GM18498 (cell line): ENCODE measurements at regions not wholly inside any gene's neighbourhood (a gene's known extent, or its start where the extent isn't known, plus 50 kb on each side); places are given as distances from the start of the nearest gene placed in this dataset.

Source experiments
- ATAC-seq: cut with Tn5 transposase; IDR thresholded peaks from one replicate; pipeline ENCODE4 v1.9.1; 2021; ENCODE audit warnings: mild to moderate bottlenecking, moderate library complexity; ENCODE audit not compliant: unreplicated experiment

GRCh38 chr3:181764544-181764943 lies 52.8 kb downstream of the SOX2 start:
- no peak for ATAC-seq

DNA sequence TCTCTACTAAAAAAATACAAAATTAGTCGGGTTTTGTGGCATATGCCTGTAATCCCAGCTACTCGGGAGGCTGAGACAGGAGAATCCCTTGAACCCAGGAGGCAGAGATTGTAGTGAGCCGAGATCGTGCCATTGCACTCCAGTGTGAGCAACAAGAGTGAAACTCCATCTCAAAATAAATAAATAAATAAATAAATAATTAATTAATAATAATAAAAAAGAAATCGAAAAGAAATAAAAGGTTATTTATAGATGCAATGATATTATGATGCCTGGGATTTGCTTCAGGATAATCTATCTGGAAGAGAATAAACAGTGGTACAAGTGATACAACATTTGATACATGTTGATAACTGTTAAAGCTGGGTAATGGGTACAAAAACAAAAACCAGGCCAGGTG lies 58.6 kb downstream of the SOX2 start:
- no peak for ATAC-seq

DNA sequence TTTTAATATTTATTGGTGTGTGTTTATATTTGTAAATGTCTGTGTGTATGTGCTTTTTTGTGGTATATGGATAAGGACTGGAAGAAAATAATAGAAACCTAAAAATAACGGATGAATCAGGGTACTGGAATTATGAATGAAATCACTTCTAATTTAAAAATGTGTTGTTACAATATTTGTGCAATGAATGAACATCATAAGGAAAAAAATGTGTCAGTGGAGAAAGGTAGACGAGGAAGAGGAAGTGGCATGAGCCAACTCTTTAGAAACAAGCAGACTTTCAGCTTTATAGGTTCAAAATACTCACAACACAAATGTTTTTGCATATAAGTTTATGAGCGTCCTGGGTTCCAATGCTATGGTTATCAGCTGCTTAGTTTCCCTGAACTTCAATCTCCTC lies 59.4 kb downstream of the SOX2 start:
- no peak for ATAC-seq

DNA sequence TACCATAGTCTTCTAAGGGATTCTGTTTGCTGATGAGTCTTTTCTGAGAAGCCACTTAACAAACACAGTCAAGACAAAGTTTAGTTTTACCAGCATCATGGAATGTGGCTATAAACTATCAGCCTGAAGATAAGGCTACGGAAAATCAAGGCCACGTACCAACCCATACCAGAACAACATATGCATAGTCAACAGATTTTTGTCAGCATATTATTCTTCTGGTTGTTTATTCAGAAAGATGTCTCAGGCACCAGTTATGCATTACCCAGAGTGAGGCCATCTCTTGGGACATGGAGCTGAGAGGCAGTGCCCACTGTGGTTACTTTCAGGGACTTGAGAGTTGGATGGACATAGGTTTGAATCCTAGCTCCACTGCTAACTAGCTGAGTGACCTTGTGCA lies 60.4 kb downstream of the SOX2 start:
- ATAC-seq = no peak

- ATAC-seq = no peak
Measured at GRCh38 chr3:181773921-181774320, 62.2 kb downstream of the SOX2 start.

GRCh38 chr3:181782306-181782954 lies 70.7 kb downstream of the SOX2 start:
- no peak for ATAC-seq

DNA sequence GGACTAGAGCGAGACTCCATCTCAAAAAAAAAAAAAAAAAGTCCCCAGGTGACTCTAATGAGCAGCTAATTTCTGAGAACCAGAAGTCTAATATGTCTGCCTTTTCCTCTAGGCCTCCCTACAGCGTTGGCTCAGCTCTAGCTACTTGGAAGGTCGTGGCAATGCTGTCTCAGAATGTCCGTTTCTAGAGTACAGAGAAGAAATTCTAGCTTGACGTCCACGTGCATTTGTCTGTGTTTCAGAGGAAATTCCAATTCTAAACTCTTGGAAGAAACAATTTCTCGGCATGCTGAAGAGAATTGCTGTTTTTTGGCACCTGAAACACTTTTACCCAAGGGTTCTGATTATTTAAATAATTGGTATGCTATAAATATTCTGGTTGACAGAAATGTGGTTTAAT lies 78.8 kb downstream of the SOX2 start:
- ATAC-seq = no peak

- ATAC-seq = no peak
Measured at GRCh38 chr3:181791056-181791955, 79.6 kb downstream of the SOX2 start.

GRCh38 chr3:181793006-181793405 lies 81.3 kb downstream of the SOX2 start:
- no peak for ATAC-seq

- ATAC-seq = no peak
Measured at GRCh38 chr3:181794011-181794790, 82.5 kb downstream of the SOX2 start.

DNA sequence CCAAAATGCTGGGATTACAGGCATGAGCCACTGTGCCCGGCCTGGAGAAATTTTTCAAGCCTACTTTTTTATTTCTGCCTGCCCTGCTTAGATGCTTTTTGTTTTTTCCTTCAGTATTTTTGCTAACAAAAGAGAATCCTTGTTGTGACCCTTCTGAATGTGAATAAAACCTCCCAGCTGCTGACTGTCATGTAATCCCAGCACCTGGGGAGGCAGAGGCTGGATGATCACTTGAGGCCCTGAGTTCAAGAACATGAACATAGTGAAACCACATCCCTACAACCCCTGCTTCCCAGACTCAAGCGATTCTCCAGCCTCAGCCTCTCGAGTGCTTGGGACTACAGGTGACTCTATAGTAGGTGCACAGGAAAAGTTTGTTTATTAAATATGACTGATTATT lies 84.9 kb downstream of the SOX2 start:
- no peak for ATAC-seq

DNA sequence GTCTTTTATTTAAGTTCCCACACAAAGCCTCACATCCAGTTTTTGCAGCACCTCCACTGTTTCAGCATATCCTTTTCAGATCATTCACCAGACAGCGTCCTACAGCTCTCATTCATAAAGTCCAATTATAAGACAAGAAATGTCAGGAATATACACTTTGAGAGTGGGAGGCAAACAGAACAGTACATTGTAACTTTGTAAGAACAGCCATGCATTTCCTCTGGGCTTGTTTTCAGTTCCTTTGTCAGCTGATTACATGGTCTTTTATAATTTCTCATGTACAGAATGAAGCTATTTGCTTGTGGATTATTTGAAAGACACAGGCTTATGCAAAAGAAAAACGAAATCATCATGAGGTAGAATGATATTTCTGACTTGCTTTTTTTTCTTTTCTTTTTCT lies 85.7 kb downstream of the SOX2 start:
- ATAC-seq = no peak

- no peak for ATAC-seq
Measured at GRCh38 chr3:181805703-181806102, 94.0 kb downstream of the SOX2 start.

DNA sequence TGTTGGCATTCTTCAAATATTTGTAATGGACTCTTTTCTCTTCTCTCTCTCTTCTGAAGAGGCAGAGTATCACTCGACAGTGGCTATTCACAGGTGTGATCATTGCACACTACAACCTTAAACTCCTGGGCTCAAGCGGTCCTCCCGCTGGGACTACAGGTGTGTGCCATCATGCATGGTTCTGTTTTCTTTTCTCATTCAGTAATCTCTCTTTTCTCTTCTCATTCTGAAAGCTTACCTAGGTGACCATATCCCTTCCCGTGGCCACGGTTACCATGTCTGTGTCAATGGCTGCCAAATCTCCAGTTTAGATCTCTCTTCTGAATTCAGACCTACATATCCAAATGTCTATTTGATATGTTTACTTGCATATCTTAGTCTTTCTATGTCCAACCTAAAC lies 96.3 kb downstream of the SOX2 start:
- ATAC-seq = no peak

GRCh38 chr3:181823716-181824115 lies 112.0 kb downstream of the SOX2 start:
- ATAC-seq = no peak

GRCh38 chr3:181824961-181825360 lies 113.2 kb downstream of the SOX2 start:
- ATAC-seq = no peak

GRCh38 chr3:181839039-181839915 lies 127.6 kb downstream of the SOX2 start:
- ATAC-seq = no peak

DNA sequence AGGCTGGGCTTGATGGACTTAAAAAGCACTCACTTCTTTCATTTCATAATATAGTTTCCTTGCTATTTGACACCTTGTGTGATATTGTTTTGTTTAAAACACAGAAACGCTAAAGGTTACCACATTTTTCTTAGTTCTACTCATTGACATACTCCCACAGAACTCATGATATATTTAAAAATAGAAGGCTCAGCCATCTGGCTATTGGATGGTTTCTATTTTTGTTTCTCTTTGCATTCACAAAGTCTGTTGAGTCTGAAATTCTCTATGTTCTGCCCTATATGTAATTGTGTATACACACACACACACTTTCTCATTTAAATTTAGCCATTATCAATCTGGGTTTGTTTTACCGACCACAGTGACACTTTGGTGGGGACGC lies 128.2 kb downstream of the SOX2 start:
- ATAC-seq = no peak

DNA sequence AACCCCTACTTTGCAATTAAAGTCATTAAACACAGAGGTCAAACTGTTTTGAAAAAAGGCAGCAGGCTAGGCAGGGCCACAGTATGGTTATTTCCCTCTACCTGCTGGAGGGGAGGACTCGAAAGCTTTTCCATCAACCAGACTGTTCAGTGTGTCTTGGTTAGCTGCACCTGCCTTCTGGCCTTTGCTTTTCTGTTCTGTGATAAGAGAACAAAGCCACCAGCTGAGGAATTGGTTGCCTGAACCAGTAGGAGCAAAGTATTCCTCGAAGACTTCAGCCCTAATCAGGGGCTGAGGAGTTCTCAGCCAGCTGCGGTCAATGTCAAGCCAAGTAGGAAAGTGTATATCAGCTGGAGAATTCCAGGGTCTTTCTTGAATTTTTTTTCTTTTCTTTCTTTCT lies 132.5 kb downstream of the SOX2 start:
- ATAC-seq = no peak

DNA sequence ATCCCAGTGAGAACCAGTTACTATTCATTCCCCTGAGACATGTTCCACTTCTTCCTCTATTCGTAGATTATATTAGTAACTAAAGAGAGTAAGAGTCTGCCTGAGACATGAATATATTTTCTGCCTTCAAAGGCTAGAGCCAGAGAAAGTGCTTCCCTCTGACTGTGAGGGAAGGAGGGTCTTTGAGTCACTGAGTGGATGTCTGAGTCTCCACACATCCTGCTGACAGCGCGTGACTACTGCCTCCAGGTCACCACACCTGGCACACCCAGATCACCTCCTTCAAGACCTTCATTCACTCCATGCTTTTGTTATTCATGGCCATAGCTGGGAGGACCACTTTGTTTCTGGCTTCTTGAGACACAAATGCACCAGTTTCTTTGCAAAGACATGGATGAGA lies 135.6 kb downstream of the SOX2 start:
- no peak for ATAC-seq

DNA sequence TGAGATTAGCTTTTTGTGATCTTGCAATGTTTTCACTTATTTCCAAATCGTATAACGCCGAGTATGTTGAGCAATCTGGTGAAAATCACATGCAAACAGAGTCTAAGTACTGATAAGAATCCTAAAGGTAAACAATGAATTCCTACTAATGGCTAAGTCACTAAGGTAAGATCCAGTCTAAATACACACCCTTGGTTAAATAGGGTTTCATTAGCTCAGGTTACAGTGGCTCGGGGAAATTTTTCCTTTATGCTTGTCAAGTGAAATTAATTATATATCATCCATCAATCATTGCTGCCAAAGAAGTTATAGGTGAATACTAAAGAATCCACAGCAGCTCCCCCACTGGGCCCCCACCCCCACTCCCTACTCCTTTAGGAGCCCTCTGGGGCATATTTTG lies 139.3 kb downstream of the SOX2 start:
- ATAC-seq = no peak
